ENCODE measurements at regions not wholly inside any gene's neighbourhood (a gene's known extent, or its start where the extent isn't known, plus 50 kb on each side); places are given as distances from the start of the nearest gene placed in this dataset.

DNA sequence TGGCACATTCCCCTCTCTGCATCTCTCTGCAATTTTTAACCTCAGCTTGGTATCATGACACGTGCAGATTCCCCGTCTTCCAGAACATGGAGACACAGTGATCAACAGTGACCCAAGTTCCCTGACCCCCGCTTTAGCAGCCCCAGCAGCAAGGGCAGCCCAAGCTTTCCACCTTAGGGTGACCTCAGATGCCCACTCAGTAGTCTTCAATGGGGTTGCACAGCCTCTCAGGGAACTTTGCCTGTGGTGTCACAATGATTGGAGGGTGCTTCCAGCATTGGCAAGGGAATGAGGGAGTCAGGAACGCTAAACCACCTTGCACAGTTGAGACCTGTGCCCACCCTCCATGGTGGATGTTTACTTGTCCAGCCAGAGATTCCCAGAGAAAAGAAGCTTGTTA, 287.1 kb upstream of the CDH4 start:
- H3K4me2 ChIP-seq (ENCODE audit: low read length): no peak overlapping the region
- no peak overlapping the region for H3K27ac ChIP-seq (ENCODE audit: low read depth, low read length, poor library complexity, severe bottlenecking)
- no peaks in the 10 kb centered on the region for H3K79me2 ChIP-seq (ENCODE audit: insufficient read depth, low read depth, low read length)
- intact Hi-C loops (cut with micrococcal nuclease; ENCODE audit: unreplicated experiment): no loop called here
- H2AFZ ChIP-seq (ENCODE audit: low read length): no peak overlapping the region
- no peaks in the 10 kb centered on the region for H3K4me1 ChIP-seq (ENCODE audit: insufficient read depth, low read length, poor library complexity, severe bottlenecking)
- TF ChIP-seq, protein P1, sequence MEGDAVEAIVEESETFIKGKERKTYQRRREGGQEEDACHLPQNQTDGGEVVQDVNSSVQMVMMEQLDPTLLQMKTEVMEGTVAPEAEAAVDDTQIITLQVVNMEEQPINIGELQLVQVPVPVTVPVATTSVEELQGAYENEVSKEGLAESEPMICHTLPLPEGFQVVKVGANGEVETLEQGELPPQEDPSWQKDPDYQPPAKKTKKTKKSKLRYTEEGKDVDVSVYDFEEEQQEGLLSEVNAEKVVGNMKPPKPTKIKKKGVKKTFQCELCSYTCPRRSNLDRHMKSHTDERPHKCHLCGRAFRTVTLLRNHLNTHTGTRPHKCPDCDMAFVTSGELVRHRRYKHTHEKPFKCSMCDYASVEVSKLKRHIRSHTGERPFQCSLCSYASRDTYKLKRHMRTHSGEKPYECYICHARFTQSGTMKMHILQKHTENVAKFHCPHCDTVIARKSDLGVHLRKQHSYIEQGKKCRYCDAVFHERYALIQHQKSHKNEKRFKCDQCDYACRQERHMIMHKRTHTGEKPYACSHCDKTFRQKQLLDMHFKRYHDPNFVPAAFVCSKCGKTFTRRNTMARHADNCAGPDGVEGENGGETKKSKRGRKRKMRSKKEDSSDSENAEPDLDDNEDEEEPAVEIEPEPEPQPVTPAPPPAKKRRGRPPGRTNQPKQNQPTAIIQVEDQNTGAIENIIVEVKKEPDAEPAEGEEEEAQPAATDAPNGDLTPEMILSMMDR (conservative IDR thresholded peaks at IDR 0.05; ENCODE audit: low read length): no peak
- no peak for TF ChIP-seq EZH2phosphoT487 (IDR thresholded peaks at IDR 0.05; ENCODE audit: borderline replicate concordance, low read depth, low read length)
- H3K9me2 ChIP-seq (ENCODE audit: insufficient read depth, low read length): no peaks in the 10 kb centered on the region
- ChIA-PET CTCF (ENCODE audit: unreplicated experiment) (no interaction called here), POLR2A (no interaction called here)
- no peaks in the 10 kb centered on the region for H4K20me1 ChIP-seq (ENCODE audit: insufficient read depth, low read length)
- no peaks in the 10 kb centered on the region for H3K36me3 ChIP-seq (ENCODE audit: insufficient read depth, low read length)
- H3K4me3 ChIP-seq (ENCODE audit: low read depth, low read length, poor library complexity, severe bottlenecking): no peak overlapping the region
- BruUV-seq (replicated peaks): no TSS peak
- DNase-seq (ENCODE audit: low spot score): no peak
- no peaks in the 10 kb centered on the region for H3K9me3 ChIP-seq (ENCODE audit: low read length)

DNA sequence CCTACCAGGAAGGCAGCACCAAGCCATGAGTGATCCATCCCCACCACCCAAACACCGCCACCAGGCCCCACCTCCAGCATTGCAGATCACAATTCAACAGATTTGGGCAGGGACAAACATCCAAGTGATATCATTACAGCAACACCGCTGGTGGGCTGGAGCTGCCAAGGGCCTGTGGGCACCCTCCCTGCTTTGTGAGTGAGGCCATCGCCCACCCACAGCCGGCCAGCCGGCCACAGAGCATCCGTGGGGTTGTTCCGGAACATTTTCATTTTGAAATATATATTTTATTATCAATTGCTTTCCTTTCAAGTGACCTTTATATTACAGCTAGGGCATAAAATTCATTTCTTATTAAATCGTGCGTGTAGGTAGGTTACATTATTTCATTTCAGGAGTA, 286.0 kb upstream of the CDH4 start:
- H3K4me1 ChIP-seq (ENCODE audit: insufficient read depth, low read length, poor library complexity, severe bottlenecking): no peaks in the 10 kb centered on the region
- POLR2A ChIA-PET: no interaction called here
- intact Hi-C loops (cut with micrococcal nuclease; ENCODE audit: unreplicated experiment): no loop called here

DNA sequence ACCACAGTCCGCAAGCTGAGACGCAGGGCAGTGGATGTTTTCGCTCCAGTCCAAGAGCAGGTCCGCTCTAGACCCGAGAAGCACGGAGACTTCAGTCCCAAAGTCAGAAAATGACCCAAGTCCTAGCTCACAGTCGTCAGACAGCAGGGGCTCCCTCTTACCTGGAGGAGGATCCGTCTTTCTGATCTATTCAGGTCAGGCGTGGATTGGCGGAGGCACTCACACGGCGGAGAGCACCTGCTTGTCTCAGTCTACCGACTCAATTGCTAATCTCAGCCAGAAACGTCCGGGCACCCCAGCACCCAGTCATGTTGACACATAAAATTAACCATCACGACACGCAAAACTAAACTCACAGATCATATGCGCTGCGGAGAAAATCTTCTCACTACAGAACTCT, 285.3 kb upstream of the CDH4 start:
- no peaks in the 10 kb centered on the region for H3K4me1 ChIP-seq (ENCODE audit: insufficient read depth, low read length, poor library complexity, severe bottlenecking)
- H3K4me2 ChIP-seq (ENCODE audit: low read length): no peak overlapping the region
- TF ChIP-seq, protein P1 (conservative IDR thresholded peaks at IDR 0.05; ENCODE audit: low read length): no peak
- TF ChIP-seq EZH2phosphoT487 (IDR thresholded peaks at IDR 0.05; ENCODE audit: borderline replicate concordance, low read depth, low read length): no peak
- H3K4me3 ChIP-seq (ENCODE audit: low read depth, low read length, poor library complexity, severe bottlenecking): no peak overlapping the region
- no peaks in the 10 kb centered on the region for H3K9me2 ChIP-seq (ENCODE audit: insufficient read depth, low read length)
- no peaks in the 10 kb centered on the region for H3K9me3 ChIP-seq (ENCODE audit: low read length)
- H2AFZ ChIP-seq (ENCODE audit: low read length): no peak overlapping the region
- POLR2A ChIA-PET: interaction anchor here (0.7 kb wide), 1 partner anchor 73 kb away, joined by 3 read pairs; no protein-coding TSS in a partner anchor
- H4K20me1 ChIP-seq (ENCODE audit: insufficient read depth, low read length): no peaks in the 10 kb centered on the region
- CTCF ChIA-PET (ENCODE audit: unreplicated experiment): no interaction called here
- H3K27ac ChIP-seq (ENCODE audit: low read depth, low read length, poor library complexity, severe bottlenecking): no peak overlapping the region
- intact Hi-C loops (cut with micrococcal nuclease; ENCODE audit: unreplicated experiment): no loop called here
- no peaks in the 10 kb centered on the region for H3K79me2 ChIP-seq (ENCODE audit: insufficient read depth, low read depth, low read length)
- BruUV-seq (replicated peaks): no TSS peak
- no peaks in the 10 kb centered on the region for H3K36me3 ChIP-seq (ENCODE audit: insufficient read depth, low read length)
- no peak for DNase-seq (ENCODE audit: low spot score)

More for the DNA sequence above, 286.0 kb upstream of the CDH4 start:
- TF ChIP-seq, protein P1 (conservative IDR thresholded peaks at IDR 0.05; ENCODE audit: low read length): no peak
- no peak for TF ChIP-seq EZH2phosphoT487 (IDR thresholded peaks at IDR 0.05; ENCODE audit: borderline replicate concordance, low read depth, low read length)
- no TSS peak for BruUV-seq (replicated peaks)
- Histone ChIP-seq H3K4me3 (ENCODE audit: low read depth, low read length, poor library complexity, severe bottlenecking) (no peak overlapping the region), H3K36me3 (ENCODE audit: insufficient read depth, low read length) (no peaks in the 10 kb centered on the region), H3K9me3 (ENCODE audit: low read length) (no peaks in the 10 kb centered on the region), H2AFZ (ENCODE audit: low read length) (no peak overlapping the region), H3K9me2 (ENCODE audit: insufficient read depth, low read length) (no peaks in the 10 kb centered on the region), H3K27ac (ENCODE audit: low read depth, low read length, poor library complexity, severe bottlenecking) (no peak overlapping the region), H3K4me2 (ENCODE audit: low read length) (no peak overlapping the region), H3K79me2 (ENCODE audit: insufficient read depth, low read depth, low read length) (no peaks in the 10 kb centered on the region), H4K20me1 (ENCODE audit: insufficient read depth, low read length) (no peaks in the 10 kb centered on the region)
- CTCF ChIA-PET (ENCODE audit: unreplicated experiment): no interaction called here
- DNase-seq (ENCODE audit: low spot score): no peak

Measured in OCI-LY7 (cell line).